ENCODE measurements at regions not wholly inside any gene's neighbourhood (a gene's known extent, or its start where the extent isn't known, plus 50 kb on each side); places are given as distances from the start of the nearest gene placed in this dataset.

DNA sequence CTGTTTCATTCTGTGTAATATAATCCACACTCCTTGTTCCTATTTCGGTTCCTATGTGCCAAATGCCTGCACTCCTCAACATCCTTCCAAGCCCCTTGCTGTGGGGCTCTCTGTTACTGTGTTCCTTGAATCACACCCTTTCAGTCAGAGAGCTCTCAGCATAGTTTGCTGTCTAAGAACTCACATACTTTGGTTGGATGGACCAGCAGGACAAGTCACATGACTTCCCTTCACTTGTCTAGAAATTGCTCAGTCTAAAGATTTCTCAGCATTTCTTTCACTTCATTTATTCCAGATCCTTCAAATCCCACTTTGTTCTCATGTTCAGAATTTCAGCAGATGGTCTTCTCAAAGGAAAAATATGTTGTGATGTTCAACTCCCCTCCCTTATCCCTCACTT is 203.5 kb upstream of the PFN2 start:
- H3K4me1 ChIP-seq, result no peaks in the 10 kb centered on the region
- no peak overlapping the region for H3K4me3 ChIP-seq
- DNase-seq (ENCODE audit: low spot score in 2 of 2), result no peak
- no peak overlapping the region for H3K27ac ChIP-seq
- TF ChIP-seq POLR2AphosphoS5 (IDR thresholded peaks at IDR 0.05) (no peak), POLR2A (IDR thresholded peaks at IDR 0.05) (no peak)
- TF ChIP-seq, protein P1, sequence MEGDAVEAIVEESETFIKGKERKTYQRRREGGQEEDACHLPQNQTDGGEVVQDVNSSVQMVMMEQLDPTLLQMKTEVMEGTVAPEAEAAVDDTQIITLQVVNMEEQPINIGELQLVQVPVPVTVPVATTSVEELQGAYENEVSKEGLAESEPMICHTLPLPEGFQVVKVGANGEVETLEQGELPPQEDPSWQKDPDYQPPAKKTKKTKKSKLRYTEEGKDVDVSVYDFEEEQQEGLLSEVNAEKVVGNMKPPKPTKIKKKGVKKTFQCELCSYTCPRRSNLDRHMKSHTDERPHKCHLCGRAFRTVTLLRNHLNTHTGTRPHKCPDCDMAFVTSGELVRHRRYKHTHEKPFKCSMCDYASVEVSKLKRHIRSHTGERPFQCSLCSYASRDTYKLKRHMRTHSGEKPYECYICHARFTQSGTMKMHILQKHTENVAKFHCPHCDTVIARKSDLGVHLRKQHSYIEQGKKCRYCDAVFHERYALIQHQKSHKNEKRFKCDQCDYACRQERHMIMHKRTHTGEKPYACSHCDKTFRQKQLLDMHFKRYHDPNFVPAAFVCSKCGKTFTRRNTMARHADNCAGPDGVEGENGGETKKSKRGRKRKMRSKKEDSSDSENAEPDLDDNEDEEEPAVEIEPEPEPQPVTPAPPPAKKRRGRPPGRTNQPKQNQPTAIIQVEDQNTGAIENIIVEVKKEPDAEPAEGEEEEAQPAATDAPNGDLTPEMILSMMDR (IDR thresholded peaks at IDR 0.05), result no peak
- H3K27me3 ChIP-seq, result no peaks in the 10 kb centered on the region
- no peaks in the 10 kb centered on the region for H3K9me3 ChIP-seq
- no peaks in the 10 kb centered on the region for H3K36me3 ChIP-seq
- intact Hi-C loops (cut with DNase I; ENCODE audit: low total_unique reads), result no loop called here

DNA sequence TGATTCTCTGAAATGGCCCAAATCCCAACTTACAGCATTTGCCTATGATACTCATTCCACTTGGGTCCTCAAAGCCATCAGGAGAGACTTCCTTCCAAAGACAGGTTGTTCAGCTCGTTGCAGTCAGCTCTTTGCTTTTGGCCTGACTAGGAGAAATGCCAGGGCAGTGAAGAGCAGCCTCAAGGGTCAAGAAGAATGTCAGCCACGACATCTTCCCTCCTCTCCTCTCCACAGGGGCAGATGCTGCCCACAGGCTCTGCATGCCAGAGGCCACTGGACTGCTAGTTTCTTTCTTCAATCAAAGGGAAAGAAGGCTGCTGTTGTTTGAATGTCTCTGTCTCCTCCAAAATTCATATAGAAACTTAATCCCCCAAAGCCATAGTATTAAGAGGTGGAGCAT is 201.7 kb upstream of the PFN2 start:
- intact Hi-C loops (cut with DNase I; ENCODE audit: low total_unique reads), result no loop called here
- Histone ChIP-seq H3K27ac (no peak overlapping the region), H3K4me3 (no peak overlapping the region), H3K27me3 (no peaks in the 10 kb centered on the region), H3K9me3 (no peaks in the 10 kb centered on the region), H3K36me3 (no peaks in the 10 kb centered on the region), H3K4me1 (no peaks in the 10 kb centered on the region)
- no peak for DNase-seq (ENCODE audit: low spot score in 2 of 2)
- TF ChIP-seq POLR2A (IDR thresholded peaks at IDR 0.05) (no peak), POLR2AphosphoS5 (IDR thresholded peaks at IDR 0.05) (no peak)
- TF ChIP-seq, protein P1 (IDR thresholded peaks at IDR 0.05), result no peak

DNA sequence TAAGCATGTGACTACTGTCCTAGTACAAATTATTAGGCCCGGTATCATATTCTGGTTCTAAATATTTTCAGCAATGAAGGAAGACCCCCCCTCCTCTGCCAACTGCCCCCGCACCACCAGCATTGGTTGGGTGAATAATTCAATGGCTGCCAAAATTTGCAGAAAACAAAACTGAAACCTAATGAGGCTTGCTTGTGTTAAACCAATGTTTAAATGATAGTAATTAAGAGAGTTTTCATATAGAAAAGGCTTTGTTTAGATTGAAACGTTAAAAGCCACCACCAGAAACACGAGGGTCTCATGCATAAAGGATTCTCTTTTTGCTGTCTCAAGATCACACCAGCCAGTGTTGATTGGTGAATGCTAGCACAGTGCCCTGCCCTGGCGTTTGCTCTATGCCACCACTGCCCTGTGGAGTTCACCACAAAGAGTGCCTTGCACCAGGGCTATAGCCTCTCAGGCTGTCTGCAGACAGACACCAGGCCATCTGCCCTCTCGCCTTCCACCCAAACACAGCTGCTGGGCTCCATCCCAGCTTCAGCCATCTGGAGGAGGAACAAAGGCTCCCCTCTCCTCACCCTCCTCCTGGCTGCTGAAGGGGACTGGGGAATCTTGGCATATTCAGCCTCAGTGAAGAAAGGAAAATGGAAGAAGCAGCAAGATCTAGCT is 200.3 kb upstream of the PFN2 start:
- Histone ChIP-seq H3K36me3 (no peaks in the 10 kb centered on the region), H3K9me3 (no peaks in the 10 kb centered on the region), H3K4me3 (no peak overlapping the region), H3K27ac (no peak overlapping the region), H3K4me1 (no peaks in the 10 kb centered on the region), H3K27me3 (no peaks in the 10 kb centered on the region)
- intact Hi-C loops (cut with DNase I; ENCODE audit: low total_unique reads), result loop anchor here (1.0 kb wide), 1 partner anchor 31 kb away; no protein-coding TSS in a partner anchor
- TF ChIP-seq POLR2AphosphoS5 (IDR thresholded peaks at IDR 0.05), result no peak
- no peak for TF ChIP-seq POLR2A (IDR thresholded peaks at IDR 0.05)
- TF ChIP-seq, protein P1 (IDR thresholded peaks at IDR 0.05), result no peak
- no peak for DNase-seq (ENCODE audit: low spot score in 2 of 2)

DNA sequence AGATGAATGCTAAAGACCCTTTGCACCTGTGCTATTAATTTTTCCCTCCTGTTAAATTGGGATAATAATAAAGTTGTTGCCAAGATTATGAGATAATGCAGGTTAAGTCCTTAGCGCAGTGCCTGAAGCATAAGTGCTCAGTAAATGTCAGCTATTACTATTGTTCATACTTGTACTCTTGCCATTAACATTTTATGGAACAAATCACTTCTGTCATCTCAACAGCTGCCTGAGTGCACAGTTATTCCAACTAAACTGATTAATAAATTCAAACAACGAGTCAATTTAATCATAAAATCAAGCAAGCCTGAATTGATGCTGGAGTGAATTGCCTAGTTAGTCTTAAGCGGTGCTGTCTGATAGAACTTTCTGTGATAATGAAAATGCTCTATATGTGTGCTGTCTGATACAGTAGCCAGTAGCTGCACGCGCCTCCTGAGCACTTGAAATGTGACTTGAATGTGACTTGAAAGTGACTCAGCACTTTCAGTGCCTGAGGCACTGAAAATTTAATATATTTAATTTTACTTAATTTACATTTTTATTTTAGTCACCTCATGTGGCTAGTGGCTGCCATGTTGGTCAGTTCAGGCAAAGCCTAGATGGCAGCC is 198.7 kb upstream of the PFN2 start:
- no peaks in the 10 kb centered on the region for H3K9me3 ChIP-seq
- DNase-seq (ENCODE audit: low spot score in 2 of 2), result no peak
- H3K4me1 ChIP-seq, result no peaks in the 10 kb centered on the region
- TF ChIP-seq, protein P1 (IDR thresholded peaks at IDR 0.05), result no peak
- TF ChIP-seq POLR2A (IDR thresholded peaks at IDR 0.05), result no peak
- TF ChIP-seq POLR2AphosphoS5 (IDR thresholded peaks at IDR 0.05), result no peak
- intact Hi-C loops (cut with DNase I; ENCODE audit: low total_unique reads), result no loop called here
- no peak overlapping the region for H3K4me3 ChIP-seq
- H3K27me3 ChIP-seq, result no peaks in the 10 kb centered on the region
- no peaks in the 10 kb centered on the region for H3K36me3 ChIP-seq
- H3K27ac ChIP-seq, result no peak overlapping the region

DNA sequence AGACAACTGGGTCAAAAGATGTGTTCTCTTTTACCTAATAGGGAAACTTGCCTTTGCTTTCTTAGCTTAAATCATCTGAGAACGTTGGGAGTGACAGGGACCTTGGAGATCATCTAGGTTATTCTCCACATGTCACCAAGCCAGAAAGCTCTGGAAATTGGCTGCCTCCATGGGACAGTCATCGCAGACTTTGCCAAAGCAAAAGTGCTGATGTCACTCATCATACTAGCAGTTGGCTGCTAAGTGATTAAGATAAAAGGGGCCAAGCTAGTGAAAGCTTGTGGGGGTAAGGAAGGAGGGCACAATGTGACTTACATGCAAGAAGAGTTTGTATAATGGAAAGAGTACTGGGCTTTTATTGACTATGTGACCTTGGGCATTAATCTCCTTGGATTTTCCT is 198.0 kb upstream of the PFN2 start:
- H3K4me3 ChIP-seq, result no peak overlapping the region
- DNase-seq (ENCODE audit: low spot score in 2 of 2), result no peak
- no peaks in the 10 kb centered on the region for H3K36me3 ChIP-seq
- H3K4me1 ChIP-seq, result no peaks in the 10 kb centered on the region
- H3K9me3 ChIP-seq, result no peaks in the 10 kb centered on the region
- no peak overlapping the region for H3K27ac ChIP-seq
- intact Hi-C loops (cut with DNase I; ENCODE audit: low total_unique reads), result no loop called here
- no peak for TF ChIP-seq POLR2AphosphoS5 (IDR thresholded peaks at IDR 0.05)
- TF ChIP-seq, protein P1 (IDR thresholded peaks at IDR 0.05), result no peak
- TF ChIP-seq POLR2A (IDR thresholded peaks at IDR 0.05), result no peak
- no peaks in the 10 kb centered on the region for H3K27me3 ChIP-seq
